ENCODE measurements at regions not wholly inside any gene's neighbourhood (a gene's known extent, or its start where the extent isn't known, plus 50 kb on each side); places are given as distances from the start of the nearest gene placed in this dataset.

DNA sequence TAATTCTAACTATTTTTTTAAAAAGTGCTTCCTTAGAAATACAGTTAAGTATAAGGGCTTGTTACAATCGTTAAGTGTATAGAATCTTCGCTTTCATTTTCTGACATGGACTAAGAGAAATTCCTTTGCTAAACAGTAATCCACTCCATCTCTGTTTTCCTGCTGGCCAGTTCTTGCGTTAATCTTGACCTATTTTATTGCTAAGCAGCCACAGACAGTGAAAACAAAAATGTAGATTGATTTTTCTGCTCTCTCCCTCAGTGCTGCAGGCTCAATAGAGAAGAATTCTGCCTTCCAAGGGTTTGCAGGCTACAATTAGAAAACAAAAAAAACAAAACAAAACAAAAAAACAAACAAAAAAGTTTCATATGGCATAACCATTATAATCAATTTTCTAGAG, 310.4 kb upstream of the ADARB2 start:
- Histone ChIP-seq H3K4me2 (ENCODE audit: insufficient read depth, insufficient read length, low read length) (no peak overlapping the region), H3K27me3 (ENCODE audit: insufficient read depth, low read length) (no peaks in the 10 kb centered on the region), H4K8ac (replicated peaks; ENCODE audit: insufficient read length, low read depth, low read length) (no peak overlapping the region), H3K23me2 (ENCODE audit: insufficient read length, low read depth, low read length, poor library complexity, severe bottlenecking) (no peaks in the 10 kb centered on the region), H3K27ac (ENCODE audit: insufficient read length, low read depth, low read length) (no peak overlapping the region), H3K18ac (ENCODE audit: insufficient read length, low read depth, low read length) (no peak overlapping the region), H4K5ac (ENCODE audit: insufficient read length, low read depth, low read length) (no peak overlapping the region), H2BK12ac (ENCODE audit: insufficient read length, low read depth, low read length) (no peak overlapping the region), H3K79me1 (ENCODE audit: insufficient read depth, low read depth, low read length, poor library complexity, severe bottlenecking) (no peaks in the 10 kb centered on the region), H3K23ac (ENCODE audit: insufficient read length, low read depth, low read length) (no peak overlapping the region), H4K20me1 (ENCODE audit: control insufficient read depth, insufficient read depth, insufficient read length) (no peaks in the 10 kb centered on the region), H3K14ac (ENCODE audit: insufficient read depth, low read length) (no peak overlapping the region), H3K56ac (ENCODE audit: insufficient read length, low read depth, low read length) (no peak overlapping the region), H2BK15ac (ENCODE audit: low read depth, low read length) (no peak overlapping the region), H3T11ph (ENCODE audit: low read length) (no peak overlapping the region), H2AFZ (ENCODE audit: low read length) (no peak overlapping the region), H3K9ac (ENCODE audit: extremely low read depth, insufficient read length, low read length) (no peak overlapping the region), H2BK20ac (ENCODE audit: low read depth, low read length, poor library complexity, severe bottlenecking) (no peak overlapping the region), H3K79me2 (ENCODE audit: insufficient read depth, low read length) (no peaks in the 10 kb centered on the region), H3K4ac (ENCODE audit: low read depth, low read length) (no peak overlapping the region), H2BK120ac (ENCODE audit: low read depth, low read length, poor library complexity, severe bottlenecking) (no peak overlapping the region), H3K9me3 (ENCODE audit: control insufficient read depth, low read depth, low read length) (no peaks in the 10 kb centered on the region), H3K4me1 (ENCODE audit: insufficient read depth, low read length) (no peaks in the 10 kb centered on the region), H2AK5ac (ENCODE audit: insufficient read length, low read length) (no peak overlapping the region), H2BK5ac (ENCODE audit: insufficient read length, low read length) (no peak overlapping the region), H4K91ac (ENCODE audit: insufficient read length, low read depth, low read length) (no peak overlapping the region)
- TF ChIP-seq, protein P1, sequence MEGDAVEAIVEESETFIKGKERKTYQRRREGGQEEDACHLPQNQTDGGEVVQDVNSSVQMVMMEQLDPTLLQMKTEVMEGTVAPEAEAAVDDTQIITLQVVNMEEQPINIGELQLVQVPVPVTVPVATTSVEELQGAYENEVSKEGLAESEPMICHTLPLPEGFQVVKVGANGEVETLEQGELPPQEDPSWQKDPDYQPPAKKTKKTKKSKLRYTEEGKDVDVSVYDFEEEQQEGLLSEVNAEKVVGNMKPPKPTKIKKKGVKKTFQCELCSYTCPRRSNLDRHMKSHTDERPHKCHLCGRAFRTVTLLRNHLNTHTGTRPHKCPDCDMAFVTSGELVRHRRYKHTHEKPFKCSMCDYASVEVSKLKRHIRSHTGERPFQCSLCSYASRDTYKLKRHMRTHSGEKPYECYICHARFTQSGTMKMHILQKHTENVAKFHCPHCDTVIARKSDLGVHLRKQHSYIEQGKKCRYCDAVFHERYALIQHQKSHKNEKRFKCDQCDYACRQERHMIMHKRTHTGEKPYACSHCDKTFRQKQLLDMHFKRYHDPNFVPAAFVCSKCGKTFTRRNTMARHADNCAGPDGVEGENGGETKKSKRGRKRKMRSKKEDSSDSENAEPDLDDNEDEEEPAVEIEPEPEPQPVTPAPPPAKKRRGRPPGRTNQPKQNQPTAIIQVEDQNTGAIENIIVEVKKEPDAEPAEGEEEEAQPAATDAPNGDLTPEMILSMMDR (conservative IDR thresholded peaks at IDR 0.05): no peak
- WGBS (ENCODE audit: extremely low coverage, insufficient read length, low lambda C conversion rate): no CpG with 5 or more reads among the region's 3 CpGs
- Mint-ChIP-seq H3K36me3 (ENCODE audit: insufficient read depth in 1 of 3, low read depth in 3 of 3) (no peaks in the 10 kb centered on the region), H3K4me1 (no peaks in the 10 kb centered on the region; a peak in 1 of 4 replicates), H3K27me3 (ENCODE audit: low read depth) (no peaks in the 10 kb centered on the region; the same call in 1 of the 2 replicates), H3K9me3 (no peaks in the 10 kb centered on the region), H3K27ac (no peak overlapping the region), H3K4me3 (no peak overlapping the region)
- DNase-seq: no peak
